ENCODE measurements at regions not wholly inside any gene's neighbourhood (a gene's known extent, or its start where the extent isn't known, plus 50 kb on each side); places are given as distances from the start of the nearest gene placed in this dataset.
"Not testable (repeated sequence)": the region's sequence is repeated elsewhere in the genome, so short reads cannot be mapped to it uniquely, and the experiment has no call there.

- DNase-seq, result no peak
Measured at GRCh38 chr10:111273235-111273634, 196.4 kb downstream of the ADRA2A start.

- DNase-seq, result no peak
Measured at GRCh38 chr10:111273635-111274034, 196.8 kb downstream of the ADRA2A start.

- no peak for DNase-seq
Measured at GRCh38 chr10:111275091-111275490, 198.3 kb downstream of the ADRA2A start.

- no peak for DNase-seq
Measured at GRCh38 chr10:111277661-111278060, 200.8 kb downstream of the ADRA2A start.

- DNase-seq, result no peak
Measured at GRCh38 chr10:111278266-111278665, 201.4 kb downstream of the ADRA2A start.

GRCh38 chr10:111281516-111281915 lies 204.7 kb downstream of the ADRA2A start:
- no peak for DNase-seq

- DNase-seq, result no peak
Measured at GRCh38 chr10:111289461-111289860, 212.6 kb downstream of the ADRA2A start.

- DNase-seq, result no peak
Measured at GRCh38 chr10:111290649-111291048, 213.8 kb downstream of the ADRA2A start.

GRCh38 chr10:111295788-111296187 lies 219.0 kb downstream of the ADRA2A start:
- DNase-seq, result no peak

GRCh38 chr10:111297351-111297848 lies 220.6 kb downstream of the ADRA2A start:
- no peak for DNase-seq

GRCh38 chr10:111298031-111298430 lies 221.2 kb downstream of the ADRA2A start:
- DNase-seq, result no peak

- DNase-seq, result no peak
Measured at GRCh38 chr10:111299037-111299436, 222.2 kb downstream of the ADRA2A start.

GRCh38 chr10:111303887-111304286 lies 227.1 kb downstream of the ADRA2A start:
- no peak for DNase-seq

- DNase-seq, result no peak
Measured at GRCh38 chr10:111316722-111317212, 239.9 kb downstream of the ADRA2A start.

- DNase-seq, result no peak
Measured at GRCh38 chr10:111319866-111320265, 243.0 kb downstream of the ADRA2A start.

GRCh38 chr10:111323389-111323966 lies 246.6 kb downstream of the ADRA2A start:
- peak in 1 of 2 experiments; percentile 0 for DNase-seq

GRCh38 chr10:111332174-111332573 lies 255.3 kb downstream of the ADRA2A start:
- DNase-seq, result not testable (repeated sequence)

GRCh38 chr10:111335826-111336225 lies 259.0 kb downstream of the ADRA2A start:
- no peak for DNase-seq

GRCh38 chr10:111338035-111338434 lies 261.2 kb downstream of the ADRA2A start:
- no peak for DNase-seq

- no peak for DNase-seq
Measured at GRCh38 chr10:111338805-111339204, 262.0 kb downstream of the ADRA2A start.

- peak in 1 of 2 experiments; percentile 1 for DNase-seq
Measured at GRCh38 chr10:111344804-111345203, 268.0 kb downstream of the ADRA2A start.

GRCh38 chr10:111347386-111348013 lies 270.7 kb downstream of the ADRA2A start:
- DNase-seq, result no peak

- no peak for DNase-seq
Measured at GRCh38 chr10:111348076-111348475, 271.2 kb downstream of the ADRA2A start.

GRCh38 chr10:111354859-111355258 lies 278.0 kb downstream of the ADRA2A start:
- DNase-seq, result no peak

GRCh38 chr10:111356571-111356970 lies 279.7 kb downstream of the ADRA2A start:
- no peak for DNase-seq

Data from AML-193 (cell line).